PC-3 (cell line): ENCODE measurements at regions not wholly inside any gene's neighbourhood (a gene's known extent, or its start where the extent isn't known, plus 50 kb on each side); places are given as distances from the start of the nearest gene placed in this dataset.

ENCODE experiments used
- EZH2 ChIP-seq: fragments of 300-600 bp; sonication (generic); IDR thresholded peaks from one replicate; pipeline ENCODE4 v1.6.1; 2017; ENCODE audit warnings: antibody characterized with exemption, mild to moderate bottlenecking, low read length; ENCODE audit not compliant: unreplicated experiment
- EZH2phosphoT487 ChIP-seq: fragments of 300-600 bp; sonication (generic); IDR thresholded peaks from 2 replicates; pipeline ENCODE4 v1.6.1; 2018; ENCODE audit warnings: mild to moderate bottlenecking, antibody characterized with exemption, low read length, borderline replicate concordance
- TF ChIP-seq, protein P1 (sequence below): fragments of 300-600 bp; sonication (generic); conservative IDR thresholded peaks from 2 replicates; pipeline ENCODE4 v1.5.1; 2017; ENCODE audit warnings: antibody characterized with exemption, low read depth, mild to moderate bottlenecking, low read length

DNA sequence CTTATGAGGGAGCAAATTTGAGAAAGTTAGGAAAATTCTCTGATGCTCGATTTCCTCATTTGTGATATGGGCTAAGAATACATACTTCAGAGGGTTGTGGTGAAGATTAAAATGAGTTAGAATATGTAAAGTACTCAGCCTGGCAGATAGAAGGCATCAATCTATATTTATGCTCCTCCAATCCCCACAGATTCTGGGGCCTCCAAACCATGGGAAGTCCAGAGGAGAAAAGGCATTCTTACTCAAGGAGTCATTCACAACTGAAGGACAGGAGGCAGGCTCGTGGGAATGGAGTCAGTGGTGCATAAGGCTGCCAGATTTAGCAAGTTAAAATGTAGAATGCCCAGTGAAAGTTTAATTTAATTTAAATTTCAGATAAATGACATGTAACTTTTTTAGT lies 330.0 kb upstream of the POU3F1 start:
- TF ChIP-seq, protein P1, sequence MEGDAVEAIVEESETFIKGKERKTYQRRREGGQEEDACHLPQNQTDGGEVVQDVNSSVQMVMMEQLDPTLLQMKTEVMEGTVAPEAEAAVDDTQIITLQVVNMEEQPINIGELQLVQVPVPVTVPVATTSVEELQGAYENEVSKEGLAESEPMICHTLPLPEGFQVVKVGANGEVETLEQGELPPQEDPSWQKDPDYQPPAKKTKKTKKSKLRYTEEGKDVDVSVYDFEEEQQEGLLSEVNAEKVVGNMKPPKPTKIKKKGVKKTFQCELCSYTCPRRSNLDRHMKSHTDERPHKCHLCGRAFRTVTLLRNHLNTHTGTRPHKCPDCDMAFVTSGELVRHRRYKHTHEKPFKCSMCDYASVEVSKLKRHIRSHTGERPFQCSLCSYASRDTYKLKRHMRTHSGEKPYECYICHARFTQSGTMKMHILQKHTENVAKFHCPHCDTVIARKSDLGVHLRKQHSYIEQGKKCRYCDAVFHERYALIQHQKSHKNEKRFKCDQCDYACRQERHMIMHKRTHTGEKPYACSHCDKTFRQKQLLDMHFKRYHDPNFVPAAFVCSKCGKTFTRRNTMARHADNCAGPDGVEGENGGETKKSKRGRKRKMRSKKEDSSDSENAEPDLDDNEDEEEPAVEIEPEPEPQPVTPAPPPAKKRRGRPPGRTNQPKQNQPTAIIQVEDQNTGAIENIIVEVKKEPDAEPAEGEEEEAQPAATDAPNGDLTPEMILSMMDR = no peak
- TF ChIP-seq EZH2phosphoT487 (no peak), EZH2 (no peak)
